ENCODE measurements at regions not wholly inside any gene's neighbourhood (a gene's known extent, or its start where the extent isn't known, plus 50 kb on each side); places are given as distances from the start of the nearest gene placed in this dataset.
"Not testable (repeated sequence)": the region's sequence is repeated elsewhere in the genome, so short reads cannot be mapped to it uniquely, and the experiment has no call there.

GRCh38 chr9:88835038-88835466 is 156.2 kb upstream of the S1PR3 start:
- peak; percentile 18 for DNase-seq (ENCODE audit: low read depth)
- H3K4me3 ChIP-seq (ENCODE audit: low read depth, low read length): no peak overlapping the region
- TF ChIP-seq, protein P1, sequence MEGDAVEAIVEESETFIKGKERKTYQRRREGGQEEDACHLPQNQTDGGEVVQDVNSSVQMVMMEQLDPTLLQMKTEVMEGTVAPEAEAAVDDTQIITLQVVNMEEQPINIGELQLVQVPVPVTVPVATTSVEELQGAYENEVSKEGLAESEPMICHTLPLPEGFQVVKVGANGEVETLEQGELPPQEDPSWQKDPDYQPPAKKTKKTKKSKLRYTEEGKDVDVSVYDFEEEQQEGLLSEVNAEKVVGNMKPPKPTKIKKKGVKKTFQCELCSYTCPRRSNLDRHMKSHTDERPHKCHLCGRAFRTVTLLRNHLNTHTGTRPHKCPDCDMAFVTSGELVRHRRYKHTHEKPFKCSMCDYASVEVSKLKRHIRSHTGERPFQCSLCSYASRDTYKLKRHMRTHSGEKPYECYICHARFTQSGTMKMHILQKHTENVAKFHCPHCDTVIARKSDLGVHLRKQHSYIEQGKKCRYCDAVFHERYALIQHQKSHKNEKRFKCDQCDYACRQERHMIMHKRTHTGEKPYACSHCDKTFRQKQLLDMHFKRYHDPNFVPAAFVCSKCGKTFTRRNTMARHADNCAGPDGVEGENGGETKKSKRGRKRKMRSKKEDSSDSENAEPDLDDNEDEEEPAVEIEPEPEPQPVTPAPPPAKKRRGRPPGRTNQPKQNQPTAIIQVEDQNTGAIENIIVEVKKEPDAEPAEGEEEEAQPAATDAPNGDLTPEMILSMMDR (IDR thresholded peaks at IDR 0.05; ENCODE audit: low read depth, low read length, missing control alignments): no peak

DNA sequence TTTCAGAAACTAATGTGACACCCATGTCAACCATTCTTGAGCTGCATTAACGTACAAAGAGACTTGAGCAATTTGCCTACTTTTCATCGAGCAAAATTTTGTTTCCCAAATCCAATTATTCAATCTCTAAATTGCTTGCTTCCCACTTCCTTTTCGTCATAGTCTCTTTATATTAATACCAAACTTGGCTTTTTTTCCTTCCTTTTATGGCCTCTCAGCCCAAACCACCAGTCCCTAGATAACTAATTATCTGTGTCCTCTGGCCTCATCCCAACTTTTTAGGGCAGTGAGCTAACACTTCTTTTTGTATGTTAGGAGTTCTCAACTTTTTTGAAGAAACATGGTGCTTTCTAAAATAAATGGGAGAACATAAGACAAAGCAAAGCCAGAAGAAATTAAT is 155.5 kb upstream of the S1PR3 start:
- no peak for DNase-seq (ENCODE audit: low read depth)
- TF ChIP-seq, protein P1 (IDR thresholded peaks at IDR 0.05; ENCODE audit: low read depth, low read length, missing control alignments): no peak
- no peak overlapping the region for H3K4me3 ChIP-seq (ENCODE audit: low read depth, low read length)

- no peak overlapping the region for H3K4me3 ChIP-seq (ENCODE audit: low read depth, low read length)
- TF ChIP-seq, protein P1 (IDR thresholded peaks at IDR 0.05; ENCODE audit: low read depth, low read length, missing control alignments): no peak
- DNase-seq (ENCODE audit: low read depth): no peak
Measured at GRCh38 chr9:88837731-88838130, 153.5 kb upstream of the S1PR3 start.

DNA sequence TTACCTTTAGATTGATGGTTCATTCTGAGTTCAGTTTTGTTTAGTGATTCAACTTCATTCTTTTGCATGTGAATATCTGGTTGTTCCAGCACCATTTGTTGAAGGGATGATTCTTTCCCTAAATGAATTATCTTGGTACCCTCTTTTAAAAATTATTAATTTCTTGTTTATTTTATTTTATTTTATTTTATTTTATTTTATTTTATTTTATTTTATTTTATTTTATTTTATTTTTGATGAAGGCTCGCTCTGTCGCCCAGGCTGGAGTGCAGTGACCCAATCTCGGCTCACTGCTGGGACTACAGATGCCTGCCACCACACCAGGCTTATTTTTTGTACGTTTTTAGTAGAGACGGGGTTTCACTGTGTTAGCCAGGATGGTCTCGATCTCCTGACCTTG is 141.4 kb upstream of the S1PR3 start:
- DNase-seq (ENCODE audit: low read depth): not testable (repeated sequence)

GRCh38 chr9:88852794-88853193 is 138.5 kb upstream of the S1PR3 start:
- TF ChIP-seq, protein P1 (IDR thresholded peaks at IDR 0.05; ENCODE audit: low read depth, low read length, missing control alignments): no peak
- no peak overlapping the region for H3K4me3 ChIP-seq (ENCODE audit: low read depth, low read length)
- no peak for DNase-seq (ENCODE audit: low read depth)

More for the DNA sequence above, 141.4 kb upstream of the S1PR3 start:
- H3K4me3 ChIP-seq (ENCODE audit: low read depth, low read length): not testable (repeated sequence)

- TF ChIP-seq, protein P1 (IDR thresholded peaks at IDR 0.05; ENCODE audit: low read depth, low read length, missing control alignments): no peak
- no peak overlapping the region for H3K4me3 ChIP-seq (ENCODE audit: low read depth, low read length)
- DNase-seq (ENCODE audit: low read depth): no peak
Measured at GRCh38 chr9:88870627-88871026, 120.6 kb upstream of the S1PR3 start.

GRCh38 chr9:88871669-88872068 is 119.6 kb upstream of the S1PR3 start:
- TF ChIP-seq, protein P1 (IDR thresholded peaks at IDR 0.05; ENCODE audit: low read depth, low read length, missing control alignments): no peak
- no peak for DNase-seq (ENCODE audit: low read depth)
- no peak overlapping the region for H3K4me3 ChIP-seq (ENCODE audit: low read depth, low read length)
